ENCODE measurements at regions not wholly inside any gene's neighbourhood (a gene's known extent, or its start where the extent isn't known, plus 50 kb on each side); places are given as distances from the start of the nearest gene placed in this dataset.

DNA sequence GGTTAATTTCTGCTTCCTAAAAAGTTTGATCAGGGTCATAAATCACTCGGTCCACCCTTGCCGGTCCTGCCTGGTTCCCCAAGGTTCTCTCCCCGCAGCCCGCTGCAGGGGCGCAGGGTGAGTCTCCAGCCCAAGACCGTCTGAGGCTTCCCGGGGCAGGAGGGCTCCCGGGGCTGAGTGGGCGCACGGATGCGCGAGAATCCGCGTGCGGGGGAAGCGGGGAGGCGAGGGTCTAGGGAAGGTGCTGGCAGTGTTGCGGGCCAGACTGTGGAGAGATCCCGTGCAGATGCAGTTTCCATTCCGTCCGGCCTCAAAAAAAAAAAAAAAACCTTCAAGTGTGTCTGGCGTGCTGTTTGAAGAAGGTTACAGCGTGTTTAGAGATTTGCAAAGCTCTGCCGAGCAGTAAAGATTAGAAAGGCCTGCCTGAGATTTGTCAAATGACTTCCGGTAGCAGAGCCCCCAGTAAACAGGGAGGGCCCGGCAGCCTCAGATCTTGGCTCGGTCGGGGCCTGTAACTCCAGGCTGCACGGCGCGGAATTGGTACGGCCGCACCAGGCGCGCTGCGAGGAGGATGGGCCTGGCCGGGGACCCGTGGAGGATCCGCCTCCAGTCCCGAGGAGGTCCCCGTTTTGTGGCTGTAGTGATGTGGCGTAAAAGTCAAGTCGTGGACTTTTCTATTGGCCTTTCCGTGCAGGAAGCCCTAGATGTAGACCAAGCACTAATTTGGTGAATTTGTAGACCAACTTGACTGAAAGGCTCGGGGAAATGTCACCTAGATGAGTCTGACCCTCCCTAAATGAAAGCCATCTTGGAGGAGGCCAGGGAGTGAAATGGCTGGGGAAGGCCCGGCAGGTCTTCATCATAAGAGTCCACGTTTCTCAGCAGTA, 293.2 kb upstream of the NFE2L3 start:
- peaks cover 4 to 46% of the 10 kb centered on the region in 2 experiments for H3K4me1 ChIP-seq (ENCODE audit: control insufficient read depth in 1 of 2, extremely low read depth in 1 of 2, insufficient read depth in 2 of 2, low read length in 2 of 2)
- Mint-ChIP-seq H3K27ac (peak overlapping the region; percentile 28 to 51), H3K27me3 (peaks cover 17 to 35% of the 10 kb centered on the region in 2 donors), H3K36me3 (peaks cover 6% of the 10 kb centered on the region), H3K4me1 (peaks cover 17 to 23% (median 23%) of the 10 kb centered on the region in 3 donors), H3K4me3 (peak overlapping the region in 1 of 3 donors; percentile 29), H3K9me3 (peaks cover 0 to 16% (median 7%) of the 10 kb centered on the region in 3 donors)
- ChIA-PET POLR2A (no interaction called here), CTCF (interaction anchor here (0.7 to 1.0 kb wide), 2 partner anchors 34 to 1304 kb away, joined by 3 read pairs; no protein-coding TSS in a partner anchor)
- H3K9me3 ChIP-seq: peaks cover 5% of the 10 kb centered on the region
- 32% methylated on average over 39 of the region's 47 CpGs for WGBS (ENCODE audit: insufficient coverage)
- no peaks in the 10 kb centered on the region for H3K36me3 ChIP-seq (ENCODE audit: control insufficient read depth in 2 of 2, extremely low read depth in 1 of 2, insufficient read depth in 1 of 2, low read length in 1 of 2)
- no peak overlapping the region for H3K27ac ChIP-seq (ENCODE audit: low read length)
- ATAC-seq (replicated peaks in 1 of 4): no peak
- peaks cover 22 to 83% of the 10 kb centered on the region in 2 experiments for H3K27me3 ChIP-seq (replicated peaks in 1 of 2; ENCODE audit: control insufficient read depth in 2 of 2, extremely low read depth in 1 of 2, insufficient read depth in 2 of 2, low read length in 1 of 2)
- DNase-seq: peak in 1 of 35 experiments; percentile 17
- H3K4me3 ChIP-seq (ENCODE audit: control insufficient read depth in 1 of 2, extremely low read depth in 1 of 2, low read length in 1 of 2): peak overlapping the region in 1 of 2 donors; percentile 10

DNA sequence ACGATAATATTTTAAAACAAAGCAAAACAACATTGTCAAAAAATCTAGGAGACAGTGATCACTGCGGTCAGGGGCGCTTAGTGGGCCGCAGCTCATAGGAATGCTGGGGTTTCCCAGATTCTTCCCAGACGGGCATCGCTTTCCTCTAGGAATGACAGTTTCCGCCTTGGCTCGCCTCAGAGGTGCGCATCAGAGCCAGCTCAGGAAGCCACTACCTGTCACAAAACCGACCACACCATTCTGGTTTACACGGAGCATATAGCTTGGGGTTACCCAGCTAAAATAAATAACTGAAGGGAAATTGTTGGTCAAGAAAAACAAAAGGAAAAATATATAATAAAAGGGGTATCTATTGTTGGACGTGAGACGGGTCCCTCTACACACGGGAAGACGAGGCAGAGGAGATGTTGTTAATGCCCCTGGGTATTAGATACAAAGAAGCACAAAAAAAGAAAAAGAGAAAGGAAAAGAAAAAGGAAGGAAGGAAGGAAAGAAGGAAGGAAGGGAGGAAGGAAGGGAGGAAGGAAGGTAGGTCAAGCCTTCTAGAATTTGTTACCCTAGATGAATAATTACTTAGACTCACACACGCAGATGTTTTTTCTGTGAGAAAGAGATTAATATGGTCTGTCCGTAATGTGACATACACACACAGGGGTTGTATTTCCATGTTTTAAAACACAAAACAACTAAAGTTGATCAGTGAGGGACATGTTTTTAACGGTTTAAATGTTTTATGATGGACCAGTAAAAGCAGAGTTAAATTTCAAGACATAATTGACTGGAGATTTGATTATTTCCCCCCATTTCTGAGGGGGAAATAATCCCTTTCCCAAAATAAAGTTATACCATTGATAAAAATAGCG, 292.4 kb upstream of the NFE2L3 start:
- CTCF ChIA-PET: interaction anchor here in 1 of 2 donors (0.7 kb wide), 1 partner anchor 33 kb away, joined by 3 read pairs; no protein-coding TSS in a partner anchor
- Histone ChIP-seq H3K4me1 (ENCODE audit: control insufficient read depth in 1 of 2, extremely low read depth in 1 of 2, insufficient read depth in 2 of 2, low read length in 2 of 2) (peaks cover 4 to 42% of the 10 kb centered on the region in 2 experiments), H3K36me3 (ENCODE audit: control insufficient read depth in 2 of 2, extremely low read depth in 1 of 2, insufficient read depth in 1 of 2, low read length in 1 of 2) (no peaks in the 10 kb centered on the region), H3K4me3 (ENCODE audit: control insufficient read depth in 1 of 2, extremely low read depth in 1 of 2, low read length in 1 of 2) (no peak overlapping the region), H3K27me3 (replicated peaks in 1 of 2; ENCODE audit: control insufficient read depth in 2 of 2, extremely low read depth in 1 of 2, insufficient read depth in 2 of 2, low read length in 1 of 2) (peaks cover 25 to 74% of the 10 kb centered on the region in 2 experiments), H3K27ac (ENCODE audit: low read length) (no peak overlapping the region), H3K9me3 (peaks cover 5% of the 10 kb centered on the region)
- Mint-ChIP-seq H3K27ac (peak overlapping the region in 1 of 2 donors; percentile 51), H3K4me1 (peaks cover 15 to 23% (median 18%) of the 10 kb centered on the region in 3 donors), H3K36me3 (peaks cover 4% of the 10 kb centered on the region), H3K27me3 (peaks cover 11 to 31% of the 10 kb centered on the region in 2 donors), H3K9me3 (peaks cover 0 to 16% (median 7%) of the 10 kb centered on the region in 3 donors), H3K4me3 (peak overlapping the region in 1 of 3 donors; percentile 37)
- DNase-seq: peak in 1 of 35 experiments; percentile 20
- POLR2A ChIA-PET: no interaction called here
- WGBS (ENCODE audit: insufficient coverage): 39% methylated on average over 12 of the region's 19 CpGs
- ATAC-seq (replicated peaks in 1 of 4): no peak

DNA sequence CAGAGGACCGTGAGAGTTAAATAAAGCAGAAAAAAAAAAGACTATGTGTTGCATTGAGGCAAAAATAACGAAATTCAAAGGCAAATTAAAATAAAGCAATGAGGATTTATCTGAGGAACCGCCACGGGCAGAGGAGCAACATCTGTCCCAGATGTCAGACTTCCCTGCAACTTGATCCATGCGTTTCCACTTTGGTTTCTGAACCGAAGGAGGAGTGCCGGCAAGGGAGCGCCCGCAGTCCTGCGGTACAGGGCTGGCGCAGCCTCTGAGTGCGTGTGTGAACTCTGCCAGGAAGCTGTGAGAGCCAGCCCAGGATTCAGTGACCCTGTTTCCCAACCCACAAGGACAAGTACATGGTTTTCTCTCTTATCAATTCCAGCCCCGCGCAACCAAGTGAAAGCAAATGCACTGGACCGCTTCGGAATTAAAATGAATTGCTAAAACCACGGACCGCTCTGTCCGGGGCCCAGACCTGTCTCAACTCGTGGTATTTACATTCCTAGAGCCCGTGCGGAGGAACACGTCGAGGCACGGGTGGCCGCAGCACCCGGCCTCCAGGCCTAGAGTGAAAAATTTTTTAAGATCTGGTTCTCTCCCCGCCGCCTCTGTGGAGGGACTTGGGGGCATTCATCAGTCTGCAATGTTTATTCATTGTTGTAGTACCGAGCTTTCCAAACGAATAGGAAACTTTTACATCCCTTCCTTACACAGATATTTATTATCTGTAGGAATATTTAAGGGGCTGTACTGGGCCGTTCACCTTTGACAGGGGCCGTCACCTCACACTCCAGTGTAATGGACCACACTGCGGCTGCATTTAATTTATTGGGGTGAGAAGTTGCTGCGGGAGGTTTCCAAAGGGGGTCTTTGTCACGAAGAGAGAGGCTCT, 291.5 kb upstream of the NFE2L3 start:
- H3K4me1 Mint-ChIP-seq: peaks cover 15 to 23% (median 17%) of the 10 kb centered on the region in 3 donors
- Histone ChIP-seq H3K27ac (ENCODE audit: low read length) (no peak overlapping the region), H3K36me3 (ENCODE audit: control insufficient read depth in 2 of 2, extremely low read depth in 1 of 2, insufficient read depth in 1 of 2, low read length in 1 of 2) (no peaks in the 10 kb centered on the region), H3K4me3 (ENCODE audit: control insufficient read depth in 1 of 2, extremely low read depth in 1 of 2, low read length in 1 of 2) (no peak overlapping the region), H3K27me3 (replicated peaks in 1 of 2; ENCODE audit: control insufficient read depth in 2 of 2, extremely low read depth in 1 of 2, insufficient read depth in 2 of 2, low read length in 1 of 2) (peaks cover 25 to 68% of the 10 kb centered on the region in 2 experiments), H3K4me1 (ENCODE audit: control insufficient read depth in 1 of 2, extremely low read depth in 1 of 2, insufficient read depth in 2 of 2, low read length in 2 of 2) (peaks cover 4 to 39% of the 10 kb centered on the region in 2 experiments), H3K9me3 (peaks cover 3% of the 10 kb centered on the region)
- ChIA-PET POLR2A (no interaction called here), CTCF (no interaction called here)
- H3K9me3 Mint-ChIP-seq: peaks cover 0 to 16% (median 7%) of the 10 kb centered on the region in 3 donors
- peak in 1 of 35 experiments; percentile 34 for DNase-seq
- ATAC-seq (replicated peaks in 1 of 4): no peak
- H3K4me3 Mint-ChIP-seq: peak overlapping the region in 1 of 3 donors; percentile 37
- H3K36me3 Mint-ChIP-seq: peaks cover 4% of the 10 kb centered on the region
- H3K27ac Mint-ChIP-seq: peak overlapping the region; percentile 28 to 51
- WGBS (ENCODE audit: insufficient coverage): 24% methylated on average over 26 of the region's 36 CpGs
- H3K27me3 Mint-ChIP-seq: peaks cover 10 to 31% of the 10 kb centered on the region in 2 donors

- ATAC-seq (replicated peaks in 1 of 4) (no peak), DNase-seq (no peak)
- Histone ChIP-seq H3K27ac (ENCODE audit: low read length) (no peak overlapping the region), H3K4me3 (ENCODE audit: control insufficient read depth in 1 of 2, extremely low read depth in 1 of 2, low read length in 1 of 2) (no peak overlapping the region), H3K9me3 (peaks cover 2% of the 10 kb centered on the region), H3K27me3 (replicated peaks in 1 of 2; ENCODE audit: control insufficient read depth in 2 of 2, extremely low read depth in 1 of 2, insufficient read depth in 2 of 2, low read length in 1 of 2) (peaks cover 24 to 66% of the 10 kb centered on the region in 2 experiments), H3K4me1 (ENCODE audit: control insufficient read depth in 1 of 2, extremely low read depth in 1 of 2, insufficient read depth in 2 of 2, low read length in 2 of 2) (peaks cover 4 to 39% of the 10 kb centered on the region in 2 experiments), H3K36me3 (ENCODE audit: control insufficient read depth in 2 of 2, extremely low read depth in 1 of 2, insufficient read depth in 1 of 2, low read length in 1 of 2) (no peaks in the 10 kb centered on the region)
- Mint-ChIP-seq H3K36me3 (peaks cover 4% of the 10 kb centered on the region), H3K4me1 (peaks cover 15 to 23% (median 17%) of the 10 kb centered on the region in 3 donors), H3K9me3 (peaks cover 0 to 16% (median 7%) of the 10 kb centered on the region in 3 donors), H3K27ac (peak overlapping the region; percentile 61 to 68), H3K27me3 (peaks cover 13 to 37% of the 10 kb centered on the region in 2 donors), H3K4me3 (no peak overlapping the region)
- POLR2A ChIA-PET: no interaction called here
- no CpG with 5 or more reads among the region's 7 CpGs for WGBS (ENCODE audit: insufficient coverage)
- CTCF ChIA-PET: no interaction called here
Observed at GRCh38 chr7:25861164-25861496, 290.9 kb upstream of the NFE2L3 start.

GRCh38 chr7:25861601-25862260, 290.3 kb upstream of the NFE2L3 start:
- Mint-ChIP-seq H3K4me1 (peaks cover 15 to 23% (median 17%) of the 10 kb centered on the region in 3 donors), H3K36me3 (peaks cover 4% of the 10 kb centered on the region), H3K27me3 (peaks cover 19 to 39% of the 10 kb centered on the region in 2 donors), H3K27ac (peak overlapping the region; percentile 61 to 68), H3K4me3 (peak overlapping the region; percentile 43 to 59 (median 51)), H3K9me3 (peaks cover 0 to 16% (median 7%) of the 10 kb centered on the region in 3 donors)
- DNase-seq: no peak
- 8% methylated on average over 5 of the region's 15 CpGs for WGBS (ENCODE audit: insufficient coverage)
- Histone ChIP-seq H3K27me3 (replicated peaks in 1 of 2; ENCODE audit: control insufficient read depth in 2 of 2, extremely low read depth in 1 of 2, insufficient read depth in 2 of 2, low read length in 1 of 2) (peaks cover 25 to 64% of the 10 kb centered on the region in 2 experiments), H3K27ac (ENCODE audit: low read length) (no peak overlapping the region), H3K36me3 (ENCODE audit: control insufficient read depth in 2 of 2, extremely low read depth in 1 of 2, insufficient read depth in 1 of 2, low read length in 1 of 2) (no peaks in the 10 kb centered on the region), H3K4me3 (ENCODE audit: control insufficient read depth in 1 of 2, extremely low read depth in 1 of 2, low read length in 1 of 2) (peak overlapping the region in 1 of 2 donors; percentile 57), H3K9me3 (no peaks in the 10 kb centered on the region), H3K4me1 (ENCODE audit: control insufficient read depth in 1 of 2, extremely low read depth in 1 of 2, insufficient read depth in 2 of 2, low read length in 2 of 2) (peaks cover 4 to 35% of the 10 kb centered on the region in 2 experiments)
- no peak for ATAC-seq (replicated peaks in 1 of 4)
- ChIA-PET POLR2A (no interaction called here), CTCF (interaction anchor here (0.5 to 1.2 kb wide), 4 partner anchors 31 to 1337 kb away, joined by 3 read pairs; partner anchors contain the start of gene HOXA4 (in 1 of the 2))
